ENCODE measurements at regions not wholly inside any gene's neighbourhood (a gene's known extent, or its start where the extent isn't known, plus 50 kb on each side); places are given as distances from the start of the nearest gene placed in this dataset.

GRCh38 chr6:17020889-17021538, 80.8 kb upstream of the STMND1 start:
- Histone ChIP-seq H3K4me1 (no peaks in the 10 kb centered on the region), H3K9me3 (peaks cover 0 to 10% of the 10 kb centered on the region in 2 donors), H3K27me3 (peaks cover 0 to 1% of the 10 kb centered on the region in 2 donors), H3K4me3 (no peak overlapping the region), H3K27ac (no peak overlapping the region), H3K36me3 (no peaks in the 10 kb centered on the region)
- intact Hi-C loops (cut with DNase I): no loop called here
- ATAC-seq (no peak), DNase-seq (no peak)
- TF ChIP-seq, protein P1, sequence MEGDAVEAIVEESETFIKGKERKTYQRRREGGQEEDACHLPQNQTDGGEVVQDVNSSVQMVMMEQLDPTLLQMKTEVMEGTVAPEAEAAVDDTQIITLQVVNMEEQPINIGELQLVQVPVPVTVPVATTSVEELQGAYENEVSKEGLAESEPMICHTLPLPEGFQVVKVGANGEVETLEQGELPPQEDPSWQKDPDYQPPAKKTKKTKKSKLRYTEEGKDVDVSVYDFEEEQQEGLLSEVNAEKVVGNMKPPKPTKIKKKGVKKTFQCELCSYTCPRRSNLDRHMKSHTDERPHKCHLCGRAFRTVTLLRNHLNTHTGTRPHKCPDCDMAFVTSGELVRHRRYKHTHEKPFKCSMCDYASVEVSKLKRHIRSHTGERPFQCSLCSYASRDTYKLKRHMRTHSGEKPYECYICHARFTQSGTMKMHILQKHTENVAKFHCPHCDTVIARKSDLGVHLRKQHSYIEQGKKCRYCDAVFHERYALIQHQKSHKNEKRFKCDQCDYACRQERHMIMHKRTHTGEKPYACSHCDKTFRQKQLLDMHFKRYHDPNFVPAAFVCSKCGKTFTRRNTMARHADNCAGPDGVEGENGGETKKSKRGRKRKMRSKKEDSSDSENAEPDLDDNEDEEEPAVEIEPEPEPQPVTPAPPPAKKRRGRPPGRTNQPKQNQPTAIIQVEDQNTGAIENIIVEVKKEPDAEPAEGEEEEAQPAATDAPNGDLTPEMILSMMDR (IDR thresholded peaks at IDR 0.05): no peak

GRCh38 chr6:17018425-17018824, 83.4 kb upstream of the STMND1 start:
- H3K27ac ChIP-seq: no peak overlapping the region
- no peaks in the 10 kb centered on the region for H3K4me1 ChIP-seq
- ATAC-seq: no peak
- H3K9me3 ChIP-seq: no peaks in the 10 kb centered on the region
- no peaks in the 10 kb centered on the region for H3K36me3 ChIP-seq
- TF ChIP-seq, protein P1 (IDR thresholded peaks at IDR 0.05): no peak
- H3K4me3 ChIP-seq: no peak overlapping the region
- intact Hi-C loops (cut with DNase I): no loop called here
- H3K27me3 ChIP-seq: peaks cover 0 to 7% of the 10 kb centered on the region in 2 donors
- DNase-seq: no peak

- intact Hi-C loops (cut with DNase I): no loop called here
- Histone ChIP-seq H3K27me3 (peaks cover 0 to 7% of the 10 kb centered on the region in 2 donors), H3K4me3 (no peak overlapping the region), H3K4me1 (no peaks in the 10 kb centered on the region), H3K36me3 (no peaks in the 10 kb centered on the region), H3K27ac (no peak overlapping the region), H3K9me3 (no peaks in the 10 kb centered on the region)
- DNase-seq (no peak), ATAC-seq (no peak)
- TF ChIP-seq, protein P1 (IDR thresholded peaks at IDR 0.05): no peak
Observed at GRCh38 chr6:17017416-17017815, 84.4 kb upstream of the STMND1 start.

GRCh38 chr6:17015551-17016381, 86.1 kb upstream of the STMND1 start:
- H3K4me1 ChIP-seq: no peaks in the 10 kb centered on the region
- H3K27me3 ChIP-seq: peaks cover 0 to 7% of the 10 kb centered on the region in 2 donors
- peak in 2 of 4 donors; percentile 49 to 86 for DNase-seq
- TF ChIP-seq, protein P1 (IDR thresholded peaks at IDR 0.05): no peak
- H3K27ac ChIP-seq: no peak overlapping the region
- intact Hi-C loops (cut with DNase I): no loop called here
- peak overlapping the region; percentile 36 to 39 for H3K4me3 ChIP-seq
- no peaks in the 10 kb centered on the region for H3K9me3 ChIP-seq
- ATAC-seq: peak; percentile 74
- no peaks in the 10 kb centered on the region for H3K36me3 ChIP-seq

DNA sequence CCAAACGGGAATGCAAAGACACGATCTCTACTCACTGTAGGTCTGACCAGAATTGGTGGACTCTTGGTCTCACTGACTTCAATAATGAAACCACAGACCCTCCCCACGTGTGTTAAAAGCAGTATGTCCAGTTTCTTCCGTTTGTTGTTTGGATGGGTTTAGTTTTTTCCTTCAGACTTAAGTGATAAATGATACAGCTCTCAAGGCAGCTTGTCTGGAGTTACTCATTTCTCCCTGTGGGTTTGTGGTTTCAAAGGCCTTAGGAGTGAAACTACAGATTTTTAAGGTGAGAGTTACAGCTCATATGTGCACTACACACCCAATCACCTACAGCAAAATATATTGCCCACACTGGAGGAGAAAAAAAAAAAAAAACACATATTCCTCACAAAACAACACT, 86.7 kb upstream of the STMND1 start:
- H3K4me3 ChIP-seq: no peak overlapping the region
- DNase-seq: no peak
- no peaks in the 10 kb centered on the region for H3K36me3 ChIP-seq
- no peaks in the 10 kb centered on the region for H3K4me1 ChIP-seq
- H3K27me3 ChIP-seq: peaks cover 0 to 7% of the 10 kb centered on the region in 2 donors
- H3K27ac ChIP-seq: no peak overlapping the region
- intact Hi-C loops (cut with DNase I): no loop called here
- H3K9me3 ChIP-seq: no peaks in the 10 kb centered on the region
- ATAC-seq: peak; percentile 33
- TF ChIP-seq, protein P1 (IDR thresholded peaks at IDR 0.05): no peak
